Suprapubic skin (tissue), 4 donors: ENCODE measurements at regions not wholly inside any gene's neighbourhood (a gene's known extent, or its start where the extent isn't known, plus 50 kb on each side); places are given as distances from the start of the nearest gene placed in this dataset.

Source experiments
- EP300 ChIP-seq: sonication (generic); formaldehyde crosslinking; IDR thresholded peaks from one replicate; pipeline ENCODE4 v1.6.1; 2017; ENCODE audit warnings: antibody characterized with exemption
- POLR2A ChIP-seq, 2 donors: fragments of 450-650 bp; IDR thresholded peaks; one replicate each; pipeline ENCODE4 v1.6.1; 2017; ENCODE audit warnings: antibody characterized with exemption in 2 of 2, mild to moderate bottlenecking in 2 of 2, moderate library complexity in 2 of 2
- POLR2AphosphoS5 ChIP-seq, 3 donors: sonication (generic); formaldehyde crosslinking; IDR thresholded peaks; one replicate each; pipeline ENCODE4 v1.6.1; 2017; ENCODE audit warnings: antibody characterized with exemption in 3 of 3

DNA sequence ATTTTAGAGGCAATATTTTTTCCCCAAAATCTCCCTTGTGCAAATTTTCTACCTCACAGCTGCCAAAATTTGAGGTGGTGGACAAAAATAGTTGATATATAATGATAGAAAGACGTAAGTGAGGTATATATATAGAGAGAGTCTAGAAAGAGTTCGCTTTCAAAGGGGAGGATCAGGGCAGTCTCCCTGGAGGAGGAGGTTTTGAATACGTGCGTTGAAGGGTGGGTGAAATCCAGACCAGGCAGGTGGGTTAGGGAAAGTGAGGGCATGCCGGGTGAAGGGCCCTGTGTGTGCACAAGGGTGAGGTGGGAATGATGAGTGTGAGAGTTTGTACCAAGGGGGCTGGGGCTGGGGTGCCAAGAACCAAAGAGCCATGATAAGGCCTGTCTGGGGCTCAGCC, 100.2 kb downstream of the CEBPB start:
- TF ChIP-seq POLR2A (IDR thresholded peaks at IDR 0.05) (no peak), POLR2AphosphoS5 (IDR thresholded peaks at IDR 0.05) (no peak), EP300 (no peak)
